ENCODE measurements at regions not wholly inside any gene's neighbourhood (a gene's known extent, or its start where the extent isn't known, plus 50 kb on each side); places are given as distances from the start of the nearest gene placed in this dataset.
A peak's percentile ranks its signal among the peaks of the same experiment; 100 is the strongest.

GRCh38 chr7:7060828-7061599 is 121.3 kb upstream of the C1GALT1 start:
- DNase-seq, result no peak

DNA sequence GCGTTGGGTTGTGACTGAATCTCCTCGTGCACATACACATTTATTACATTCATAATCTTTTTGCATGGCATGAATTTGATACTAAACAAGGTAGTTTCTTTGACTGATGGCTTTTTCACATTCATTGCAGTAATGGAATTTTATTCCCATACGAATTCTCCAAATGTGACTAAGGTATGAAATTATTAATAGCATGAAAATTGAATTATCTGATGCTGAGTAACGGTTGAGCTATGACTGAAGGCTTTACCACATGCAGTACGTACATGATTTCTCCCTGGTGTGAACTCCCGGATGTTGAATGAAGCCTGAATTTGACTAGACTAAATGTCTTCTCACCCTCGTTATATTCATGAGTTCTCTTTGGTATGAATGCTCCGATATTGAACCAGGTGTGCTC is 104.4 kb upstream of the C1GALT1 start:
- DNase-seq, result no peak

DNA sequence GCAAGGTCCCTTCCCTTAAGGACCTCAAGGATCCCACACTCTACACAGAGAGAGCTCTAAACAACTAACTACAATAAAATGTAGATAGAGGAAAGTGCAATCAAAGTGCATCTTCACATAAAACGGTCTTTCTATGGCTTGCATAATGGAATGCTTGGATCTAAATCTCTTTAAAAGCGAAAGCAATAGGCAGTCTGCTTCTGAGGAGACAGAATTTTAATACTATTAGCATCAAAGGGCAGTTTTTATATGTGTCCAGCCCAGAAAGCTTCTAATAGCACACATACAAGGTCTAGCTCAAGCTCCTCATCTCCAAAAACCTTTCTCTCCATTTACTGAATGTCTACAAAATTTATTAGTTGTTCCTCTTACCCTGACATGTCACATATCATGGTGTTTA is 101.5 kb upstream of the C1GALT1 start:
- no peak for DNase-seq

DNA sequence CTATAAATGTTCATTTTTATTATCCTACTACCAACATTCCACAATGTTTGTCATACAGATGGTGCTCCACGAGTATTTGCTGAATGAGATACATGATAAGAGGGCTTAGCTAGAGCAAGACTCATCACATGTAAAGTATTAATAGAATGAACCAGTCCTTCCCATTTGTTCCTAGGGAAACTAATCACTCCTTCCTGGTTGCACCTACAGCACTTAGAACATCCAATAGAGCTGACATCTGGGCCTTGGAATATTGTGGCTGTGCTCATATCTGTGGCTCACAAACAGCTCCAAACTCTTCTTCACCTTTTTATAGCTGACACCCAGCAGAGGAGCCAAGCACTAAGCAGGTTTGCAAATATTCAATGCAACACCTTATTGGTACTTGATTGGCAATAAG is 91.9 kb upstream of the C1GALT1 start:
- DNase-seq, result no peak

DNA sequence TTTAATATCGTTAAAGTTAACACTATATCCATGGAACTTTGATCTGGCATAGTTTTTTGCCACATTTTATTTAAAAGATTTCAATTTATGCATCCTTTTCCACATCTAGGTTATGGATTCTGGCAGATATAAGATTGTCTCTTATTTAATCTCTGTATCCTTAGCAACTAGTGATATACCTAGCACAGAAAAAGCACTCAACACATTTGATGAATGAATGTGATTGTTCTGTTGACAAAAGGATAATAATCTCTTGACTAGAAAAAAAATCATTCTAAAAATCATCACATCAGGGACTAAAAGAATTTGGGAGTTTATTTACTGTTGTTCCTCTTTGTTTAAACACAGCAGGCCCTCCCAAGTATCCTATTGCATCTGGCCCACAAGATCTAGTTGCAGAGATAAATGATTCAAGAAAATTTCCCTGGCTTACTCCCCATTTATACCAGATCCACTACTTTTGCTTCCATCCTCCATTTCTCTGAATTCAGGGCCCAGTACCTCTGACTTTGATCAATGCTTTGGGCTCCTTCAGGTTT is 84.0 kb upstream of the C1GALT1 start:
- no peak for DNase-seq

DNA sequence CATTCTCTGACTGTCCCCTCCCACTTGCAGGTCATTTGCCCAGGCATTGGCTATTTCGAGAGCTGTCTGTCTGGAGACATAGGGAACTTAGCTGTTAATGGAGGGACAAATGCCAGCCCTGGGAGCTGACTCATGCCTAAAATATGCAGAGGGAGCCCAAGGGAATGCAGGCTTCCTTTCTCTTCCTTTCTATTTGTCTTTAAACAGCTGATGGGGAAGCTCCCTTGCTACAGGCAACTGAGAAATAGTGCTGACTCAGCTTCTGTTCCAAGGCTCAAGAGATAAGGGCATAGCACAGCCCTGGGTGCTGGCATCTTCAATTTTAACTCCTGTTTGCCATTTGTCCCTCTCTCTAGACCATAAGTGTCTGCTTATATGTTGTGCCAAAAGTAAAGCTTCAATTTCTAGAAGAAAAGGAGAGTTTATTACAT is 82.7 kb upstream of the C1GALT1 start:
- peak; percentile 69 for DNase-seq

DNA sequence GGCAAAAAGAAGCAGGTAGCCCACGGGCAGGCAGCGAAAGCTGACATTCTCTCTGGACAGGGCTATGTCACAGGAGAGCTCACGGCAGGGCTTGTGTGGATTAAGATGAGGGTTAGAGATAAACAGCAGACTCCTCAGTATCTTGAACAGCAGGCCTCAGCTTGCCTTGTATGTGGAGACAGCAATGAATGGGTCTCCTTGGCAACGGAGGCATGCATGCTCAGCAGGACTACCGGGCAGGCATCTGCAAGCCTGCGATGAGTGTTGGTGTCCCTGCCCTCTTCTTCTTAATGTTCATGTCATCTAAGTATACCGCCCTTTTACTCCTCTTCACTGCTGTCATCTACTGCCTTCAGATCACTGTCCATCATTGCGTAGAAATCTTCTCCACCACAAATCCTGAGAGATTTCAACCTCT is 81.9 kb upstream of the C1GALT1 start:
- no peak for DNase-seq

GRCh38 chr7:7102906-7103305 is 79.4 kb upstream of the C1GALT1 start:
- DNase-seq, result no peak

- no peak for DNase-seq
These were observed 78.7 kb upstream of the C1GALT1 start for GRCh38 chr7:7103343-7104313.

GRCh38 chr7:7104314-7104698 is 78.0 kb upstream of the C1GALT1 start:
- no peak for DNase-seq

- DNase-seq, result no peak
These were observed 77.4 kb upstream of the C1GALT1 start for GRCh38 chr7:7104971-7105370.

DNA sequence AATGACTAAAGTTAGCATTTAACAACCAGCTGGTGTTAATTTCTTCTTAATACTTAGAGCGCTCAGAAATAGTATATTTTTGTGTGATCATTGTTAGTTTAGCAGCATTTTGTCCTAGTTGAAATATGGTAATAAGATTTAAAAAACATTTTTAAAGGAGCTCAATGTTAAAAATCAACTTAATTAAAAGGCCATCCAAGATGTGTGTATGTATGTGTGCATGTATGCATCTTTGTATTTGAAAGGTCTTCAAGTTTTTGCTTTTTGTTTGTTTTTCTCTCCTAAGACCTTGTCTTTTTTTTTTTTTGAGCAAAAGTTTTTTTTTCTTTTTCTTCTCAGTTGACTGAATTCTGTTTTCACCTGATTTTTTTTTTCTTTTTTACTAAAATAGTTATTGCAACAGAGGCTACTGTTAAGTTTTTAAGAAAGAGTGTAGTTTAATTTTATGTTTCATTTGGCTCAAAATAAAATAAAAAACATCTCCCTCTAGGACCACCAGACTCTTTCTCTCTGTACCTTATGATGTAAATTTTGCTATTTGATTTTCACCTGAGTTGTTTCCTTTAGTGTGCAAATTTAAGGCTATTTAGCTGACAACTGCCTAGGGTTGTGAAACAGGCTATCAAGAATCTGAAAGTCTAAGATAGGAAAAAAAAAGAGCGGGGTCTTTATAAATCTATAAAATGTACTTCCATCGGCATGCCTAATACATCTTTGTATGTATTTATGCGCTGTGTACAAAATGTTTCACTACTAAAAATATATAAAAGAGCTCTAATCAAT is 76.4 kb upstream of the C1GALT1 start:
- no peak for DNase-seq

DNA sequence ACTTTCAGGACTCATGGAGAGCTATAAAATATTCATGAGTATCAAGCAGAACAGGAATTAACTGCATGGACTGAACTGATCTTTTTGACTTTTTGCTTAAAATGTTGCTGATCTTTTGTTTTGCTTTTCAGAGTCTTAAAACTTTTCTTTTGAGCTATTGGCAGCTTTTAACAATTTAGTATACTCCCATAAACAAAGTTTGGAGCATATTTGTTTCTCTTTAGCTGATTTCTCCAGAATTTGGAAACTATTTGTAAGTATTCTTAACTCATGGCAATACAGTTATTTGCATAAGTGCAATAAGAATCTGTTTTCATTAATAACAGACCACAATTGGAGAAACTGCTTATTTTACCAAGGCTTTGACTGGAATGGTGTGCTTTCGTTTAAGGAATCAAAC is 73.4 kb upstream of the C1GALT1 start:
- DNase-seq, result no peak

DNA sequence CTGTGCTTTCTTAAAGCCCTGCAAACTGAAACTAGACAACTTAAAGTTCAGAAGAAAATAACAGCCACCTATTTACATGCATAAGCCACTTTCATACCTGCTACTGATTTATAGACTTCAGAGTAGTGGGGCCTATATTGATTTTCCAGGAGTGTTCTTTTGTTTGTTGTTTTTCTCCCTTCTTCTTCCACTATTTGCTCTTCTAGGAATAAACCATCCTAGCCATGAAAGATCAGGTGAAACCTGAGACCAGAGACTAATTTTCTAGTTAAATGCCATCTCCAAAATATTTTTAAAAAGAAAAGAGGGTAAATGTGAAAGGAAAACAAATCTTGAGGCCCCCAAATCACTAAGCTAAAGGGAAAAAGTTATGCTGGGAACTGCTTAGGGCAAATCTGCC is 72.4 kb upstream of the C1GALT1 start:
- DNase-seq, result no peak

DNA sequence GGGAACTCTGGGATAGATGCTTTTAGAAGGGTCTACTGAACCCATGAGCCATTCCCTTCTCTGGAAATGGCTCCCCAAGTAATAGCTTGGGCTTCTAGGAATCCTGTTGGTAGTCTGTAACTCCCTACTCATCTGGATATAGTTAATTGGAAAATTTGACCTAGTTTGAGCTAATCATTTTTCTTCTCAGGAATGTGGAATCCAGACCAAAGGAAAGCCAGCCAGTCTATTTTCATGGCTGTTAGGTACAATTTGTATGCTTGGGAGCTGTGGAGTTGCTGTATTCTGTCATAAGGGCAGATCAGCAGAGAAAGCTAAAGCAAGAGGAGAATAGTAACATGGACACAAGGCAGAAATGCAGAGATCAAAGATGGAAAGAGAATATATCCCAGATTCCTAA is 71.6 kb upstream of the C1GALT1 start:
- no peak for DNase-seq

GRCh38 chr7:7112868-7113267 is 69.5 kb upstream of the C1GALT1 start:
- DNase-seq, result no peak

DNA sequence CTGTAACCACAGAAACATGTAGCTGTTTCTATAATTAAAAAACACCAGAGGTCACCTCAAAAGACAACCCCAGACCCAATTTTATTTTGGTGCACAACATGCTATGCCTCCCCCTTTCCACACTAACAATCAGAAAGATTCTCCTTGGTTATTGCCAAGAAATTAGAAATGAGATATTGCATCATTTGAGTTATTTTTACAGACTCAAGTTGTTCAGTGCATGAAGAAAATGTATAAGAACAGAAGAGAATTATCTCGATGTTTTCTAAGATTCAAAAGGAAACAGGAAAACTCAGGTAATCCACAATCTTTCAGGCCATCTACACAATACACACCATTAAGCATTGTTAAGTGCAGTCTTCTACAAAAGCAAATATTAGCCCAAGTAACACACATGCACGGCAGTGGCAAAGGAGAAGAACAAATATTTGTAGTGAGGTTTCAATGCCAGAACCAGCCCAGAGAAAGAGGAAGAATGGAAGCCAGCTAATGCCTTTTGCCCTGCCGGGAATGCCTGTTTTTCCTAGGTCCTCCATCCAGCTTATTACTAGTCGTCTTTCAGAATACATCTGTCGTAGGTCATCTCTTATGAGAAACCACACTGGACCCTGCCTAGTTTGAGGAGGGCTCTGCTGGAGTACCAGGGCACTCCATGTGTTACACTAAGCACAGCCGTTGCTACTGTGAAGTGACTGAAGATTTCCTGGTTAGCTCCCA is 67.6 kb upstream of the C1GALT1 start:
- no peak for DNase-seq

- no peak for DNase-seq
These were observed 64.3 kb upstream of the C1GALT1 start for GRCh38 chr7:7117935-7118586.

GRCh38 chr7:7118822-7119221 is 63.5 kb upstream of the C1GALT1 start:
- no peak for DNase-seq

GRCh38 chr7:7119729-7120128 is 62.6 kb upstream of the C1GALT1 start:
- DNase-seq, result peak; percentile 54

GRCh38 chr7:7122033-7122478 is 60.3 kb upstream of the C1GALT1 start:
- DNase-seq, result no peak
